GM19455 (cell line): ENCODE measurements at regions not wholly inside any gene's neighbourhood (a gene's known extent, or its start where the extent isn't known, plus 50 kb on each side); places are given as distances from the start of the nearest gene placed in this dataset.

Experiments
- ATAC-seq: cut with Tn5 transposase; IDR thresholded peaks from one replicate; pipeline ENCODE4 v1.9.1; 2021; ENCODE audit not compliant: unreplicated experiment

- ATAC-seq = no peak
These were observed 111.8 kb downstream of the LRRC70 start for GRCh38 chr5:62690421-62690820.

- ATAC-seq = no peak
These were observed 111.2 kb downstream of the LRRC70 start for GRCh38 chr5:62689599-62690368.

DNA sequence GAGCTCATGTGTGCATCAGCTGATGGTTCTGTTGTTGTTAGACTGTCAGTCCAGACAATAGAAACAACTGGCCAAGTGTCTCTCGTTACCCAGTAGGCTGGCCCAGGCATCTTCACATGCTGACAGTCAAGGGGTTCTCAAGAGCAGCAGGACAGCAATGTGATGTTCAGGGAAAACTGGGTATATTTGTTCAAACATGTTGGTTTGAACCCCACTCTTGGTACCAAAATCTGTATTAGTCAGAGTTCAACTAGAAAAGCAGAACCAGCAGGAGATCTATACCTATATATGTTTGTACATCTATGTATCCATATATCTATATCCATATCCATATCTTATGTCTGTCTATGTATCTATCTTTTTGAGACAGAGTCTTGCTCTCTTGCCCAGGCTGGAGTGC, 108.1 kb downstream of the LRRC70 start:
- ATAC-seq = no peak

DNA sequence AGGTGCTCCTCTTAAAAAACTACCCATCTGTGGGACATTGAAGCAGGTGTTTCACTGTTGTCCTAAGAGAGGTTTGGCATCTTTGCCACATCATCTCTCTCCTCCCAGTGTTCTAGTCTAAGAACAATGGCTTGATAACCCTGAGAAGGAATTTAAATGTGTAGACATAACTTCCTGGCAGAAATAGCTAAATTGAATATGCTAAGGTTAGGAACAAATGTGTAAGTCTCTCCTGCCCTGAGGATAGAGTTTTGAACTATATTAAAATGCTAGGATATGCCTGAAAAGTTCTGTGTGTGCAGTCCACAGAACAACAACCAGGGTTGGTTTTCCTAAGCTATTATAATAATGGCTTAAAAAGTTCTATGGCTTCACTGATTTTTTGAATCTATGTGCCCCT, 106.6 kb downstream of the LRRC70 start:
- ATAC-seq = no peak

DNA sequence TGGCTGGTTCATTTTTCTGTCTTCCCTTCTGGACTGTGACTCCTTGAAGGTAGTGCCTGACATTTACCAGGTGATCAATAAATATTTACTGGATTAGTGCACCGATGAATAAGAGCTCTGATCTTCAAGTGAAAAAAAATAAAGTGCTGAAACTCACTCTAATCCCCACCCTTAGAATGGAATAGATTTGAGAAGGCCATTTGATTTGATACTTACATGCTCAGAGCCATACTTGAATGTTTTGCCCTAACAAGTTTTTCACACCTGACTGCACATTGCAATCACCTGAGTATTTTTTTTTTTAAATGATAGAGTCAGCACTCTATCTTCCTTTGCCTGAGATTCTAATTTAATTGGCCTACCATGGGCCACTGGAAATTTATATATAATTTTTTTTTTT, 105.7 kb downstream of the LRRC70 start:
- ATAC-seq = no peak

DNA sequence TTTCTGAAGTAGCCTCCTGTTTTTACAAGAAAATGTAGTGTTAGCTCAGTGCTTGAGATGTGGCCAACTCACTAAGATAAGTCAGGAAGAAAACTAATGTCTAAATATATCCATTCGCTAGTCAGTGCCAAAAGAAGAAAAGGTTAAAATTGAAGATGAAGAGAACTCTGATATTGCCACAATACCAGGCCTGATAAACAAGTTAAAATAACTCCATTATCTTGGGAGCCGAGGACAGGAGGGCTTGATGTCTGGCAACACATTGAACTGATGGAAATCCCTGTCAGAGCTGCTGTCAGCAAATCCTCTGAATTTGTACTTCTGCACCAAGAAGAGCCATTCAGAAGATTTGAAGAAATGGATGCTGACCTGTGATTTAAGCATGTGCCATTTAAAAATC, 103.4 kb downstream of the LRRC70 start:
- ATAC-seq = no peak

GRCh38 chr5:62681117-62681850, 102.7 kb downstream of the LRRC70 start:
- ATAC-seq = no peak

GRCh38 chr5:62680121-62680520, 101.5 kb downstream of the LRRC70 start:
- ATAC-seq = no peak
